ENCODE measurements at regions not wholly inside any gene's neighbourhood (a gene's known extent, or its start where the extent isn't known, plus 50 kb on each side); places are given as distances from the start of the nearest gene placed in this dataset.

- no peak overlapping the region for H3K4me3 ChIP-seq (ENCODE audit: control insufficient read depth, low read depth, low read length)
- TF ChIP-seq CTCF (IDR thresholded peaks at IDR 0.05; ENCODE audit: control insufficient read depth, insufficient read depth, low read depth, low read length, missing control alignments) = no peak
- peak; percentile 32 for DNase-seq (ENCODE audit: low read depth)
Measured at GRCh38 chr6:132053511-132053910, 102.3 kb upstream of the CCN2 start.

GRCh38 chr6:132052096-132052495 is 100.9 kb upstream of the CCN2 start:
- no peak overlapping the region for H3K4me3 ChIP-seq (ENCODE audit: control insufficient read depth, low read depth, low read length)
- no peak for TF ChIP-seq CTCF (IDR thresholded peaks at IDR 0.05; ENCODE audit: control insufficient read depth, insufficient read depth, low read depth, low read length, missing control alignments)
- DNase-seq (ENCODE audit: low read depth) = no peak

GRCh38 chr6:132045877-132046276 is 94.7 kb upstream of the CCN2 start:
- no peak overlapping the region for H3K4me3 ChIP-seq (ENCODE audit: control insufficient read depth, low read depth, low read length)
- DNase-seq (ENCODE audit: low read depth) = no peak
- no peak for TF ChIP-seq CTCF (IDR thresholded peaks at IDR 0.05; ENCODE audit: control insufficient read depth, insufficient read depth, low read depth, low read length, missing control alignments)

- H3K4me3 ChIP-seq (ENCODE audit: control insufficient read depth, low read depth, low read length) = no peak overlapping the region
- DNase-seq (ENCODE audit: low read depth) = no peak
- no peak for TF ChIP-seq CTCF (IDR thresholded peaks at IDR 0.05; ENCODE audit: control insufficient read depth, insufficient read depth, low read depth, low read length, missing control alignments)
Measured at GRCh38 chr6:132043148-132043547, 92.0 kb upstream of the CCN2 start.

GRCh38 chr6:132041706-132042105 is 90.5 kb upstream of the CCN2 start:
- no peak overlapping the region for H3K4me3 ChIP-seq (ENCODE audit: control insufficient read depth, low read depth, low read length)
- DNase-seq (ENCODE audit: low read depth) = no peak
- no peak for TF ChIP-seq CTCF (IDR thresholded peaks at IDR 0.05; ENCODE audit: control insufficient read depth, insufficient read depth, low read depth, low read length, missing control alignments)

- H3K4me3 ChIP-seq (ENCODE audit: control insufficient read depth, low read depth, low read length) = no peak overlapping the region
- TF ChIP-seq CTCF (IDR thresholded peaks at IDR 0.05; ENCODE audit: control insufficient read depth, insufficient read depth, low read depth, low read length, missing control alignments) = no peak
- no peak for DNase-seq (ENCODE audit: low read depth)
Measured at GRCh38 chr6:132028029-132028428, 76.9 kb upstream of the CCN2 start.

- TF ChIP-seq CTCF (IDR thresholded peaks at IDR 0.05; ENCODE audit: control insufficient read depth, insufficient read depth, low read depth, low read length, missing control alignments) = no peak
- DNase-seq (ENCODE audit: low read depth) = no peak
- no peak overlapping the region for H3K4me3 ChIP-seq (ENCODE audit: control insufficient read depth, low read depth, low read length)
Measured at GRCh38 chr6:132025468-132025867, 74.3 kb upstream of the CCN2 start.

Data from AG09309 (cell line).